ENCODE measurements at regions not wholly inside any gene's neighbourhood (a gene's known extent, or its start where the extent isn't known, plus 50 kb on each side); places are given as distances from the start of the nearest gene placed in this dataset.
"Not testable (repeated sequence)": the region's sequence is repeated elsewhere in the genome, so short reads cannot be mapped to it uniquely, and the experiment has no call there.

DNA sequence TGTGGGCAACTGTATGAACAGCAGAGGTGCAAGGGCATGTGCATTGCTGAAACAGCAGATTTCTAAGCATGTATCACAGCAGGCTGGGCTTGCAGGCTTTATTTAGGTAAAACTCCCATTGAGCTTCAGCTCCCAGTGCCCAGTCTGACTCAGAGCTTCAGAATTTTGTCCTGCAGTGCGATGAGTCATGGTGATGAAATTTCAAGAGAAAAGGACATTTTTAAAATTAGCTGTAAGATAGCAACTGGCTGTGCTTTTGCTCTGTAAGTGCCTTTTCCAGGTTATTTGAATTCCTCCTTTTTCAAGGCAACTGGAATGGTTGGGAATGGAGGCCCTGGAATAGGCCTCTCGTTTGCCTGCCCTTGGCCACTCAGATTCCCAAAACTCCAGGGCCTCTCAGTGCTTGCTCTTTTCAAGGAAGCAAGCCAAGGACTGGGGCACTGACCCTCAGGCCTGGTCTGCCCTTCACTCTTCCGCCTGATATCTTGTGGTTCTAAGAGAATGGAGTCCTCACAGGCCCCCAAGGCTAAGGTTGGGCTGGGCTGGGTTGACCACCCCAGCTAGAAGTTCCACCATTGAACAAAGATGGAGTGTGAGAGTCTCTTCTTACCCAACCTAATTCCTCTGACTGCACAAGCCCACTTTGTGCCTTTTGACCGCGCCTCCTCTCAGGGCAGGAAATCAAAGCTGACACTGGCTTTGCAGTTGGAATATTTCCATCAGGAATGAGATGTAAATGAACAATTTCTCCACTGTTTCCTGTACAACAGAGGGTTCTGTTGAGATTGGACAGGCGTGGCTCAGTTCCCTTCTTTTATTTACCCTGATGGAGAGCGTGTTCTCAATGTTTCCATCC, 59.5 kb upstream of the PRSS23 start:
- Histone ChIP-seq H3K4me1 (ENCODE audit: control insufficient read depth in 5 of 5, insufficient read depth in 5 of 5, low read length in 5 of 5) (peaks cover 7 to 49% (median 32%) of the 10 kb centered on the region in 5 donors), H3K9me3 (ENCODE audit: control insufficient read depth in 5 of 5, low read length in 5 of 5) (peaks cover 0 to 2% (median 0%) of the 10 kb centered on the region in 5 donors), H3K4me3 (ENCODE audit: low read depth in 1 of 5, low read length in 5 of 5) (no peak overlapping the region), H3K9ac (ENCODE audit: low read length in 5 of 5) (peak overlapping the region in 4 of 5 donors; percentile 25 to 79 (median 48)), H3K27me3 (ENCODE audit: control insufficient read depth in 5 of 5, insufficient read depth in 4 of 5, low read length in 5 of 5) (peaks cover 0 to 6% (median 0%) of the 10 kb centered on the region in 5 donors), H3K27ac (ENCODE audit: low read depth, low read length) (peak overlapping the region; percentile 97), H3K36me3 (ENCODE audit: control insufficient read depth in 5 of 5, insufficient read depth in 5 of 5, low read length in 5 of 5) (no peaks in the 10 kb centered on the region)

DNA sequence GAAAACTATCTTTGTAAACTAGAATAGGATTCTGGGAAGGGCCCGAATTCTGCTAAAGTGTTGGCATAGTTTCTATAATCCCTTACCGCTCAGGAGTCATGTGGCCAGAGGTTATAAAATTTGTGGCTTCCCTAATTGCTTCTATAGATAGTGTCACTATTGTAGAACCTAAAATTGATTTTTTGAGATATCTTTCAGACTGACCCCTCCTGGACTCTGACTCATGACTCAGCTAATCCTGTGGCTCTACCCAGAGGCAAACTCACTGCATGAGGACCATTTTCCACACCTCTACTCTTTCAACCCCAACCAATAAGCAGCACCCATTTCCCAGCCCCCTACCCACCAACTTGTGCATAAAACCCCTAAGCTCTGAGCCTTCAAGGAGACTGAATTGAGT, 61.8 kb upstream of the PRSS23 start:
- no peak overlapping the region for H3K4me3 ChIP-seq (ENCODE audit: low read depth in 1 of 5, low read length in 5 of 5)
- no peak overlapping the region for H3K27ac ChIP-seq (ENCODE audit: low read depth, low read length)
- no peak overlapping the region for H3K9ac ChIP-seq (ENCODE audit: low read length in 5 of 5)
- peaks cover 0 to 2% (median 0%) of the 10 kb centered on the region in 5 donors for H3K9me3 ChIP-seq (ENCODE audit: control insufficient read depth in 5 of 5, low read length in 5 of 5)
- no peaks in the 10 kb centered on the region for H3K36me3 ChIP-seq (ENCODE audit: control insufficient read depth in 5 of 5, insufficient read depth in 5 of 5, low read length in 5 of 5)
- peaks cover 0 to 4% (median 0%) of the 10 kb centered on the region in 5 donors for H3K27me3 ChIP-seq (ENCODE audit: control insufficient read depth in 5 of 5, insufficient read depth in 4 of 5, low read length in 5 of 5)
- peaks cover 6 to 49% (median 30%) of the 10 kb centered on the region in 5 donors for H3K4me1 ChIP-seq (ENCODE audit: control insufficient read depth in 5 of 5, insufficient read depth in 5 of 5, low read length in 5 of 5)

DNA sequence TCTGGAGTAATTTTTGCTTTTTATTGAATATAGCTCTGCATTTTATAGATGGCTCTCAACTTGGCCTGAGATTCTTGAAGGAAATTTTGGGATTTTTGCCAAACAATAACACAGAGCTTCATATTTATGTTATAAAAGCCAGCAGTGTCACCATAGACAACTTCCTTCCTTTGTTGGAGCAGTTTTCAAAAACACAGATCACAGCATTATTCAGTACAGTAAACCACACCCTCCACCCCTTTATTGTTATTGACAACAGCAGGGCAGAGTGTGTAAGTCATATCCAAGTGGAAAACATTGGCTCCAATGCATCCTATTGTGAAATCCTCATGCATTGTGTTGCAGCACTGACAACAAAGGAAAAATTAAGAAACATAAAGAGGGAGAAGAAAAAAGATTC, 62.6 kb upstream of the PRSS23 start:
- H3K4me1 ChIP-seq (ENCODE audit: control insufficient read depth in 5 of 5, insufficient read depth in 5 of 5, low read length in 5 of 5) = peaks cover 2 to 44% (median 29%) of the 10 kb centered on the region in 5 donors
- no peak overlapping the region for H3K4me3 ChIP-seq (ENCODE audit: low read depth in 1 of 5, low read length in 5 of 5)
- no peak overlapping the region for H3K9ac ChIP-seq (ENCODE audit: low read length in 5 of 5)
- no peaks in the 10 kb centered on the region for H3K36me3 ChIP-seq (ENCODE audit: control insufficient read depth in 5 of 5, insufficient read depth in 5 of 5, low read length in 5 of 5)
- H3K27ac ChIP-seq (ENCODE audit: low read depth, low read length) = no peak overlapping the region
- H3K9me3 ChIP-seq (ENCODE audit: control insufficient read depth in 5 of 5, low read length in 5 of 5) = no peaks in the 10 kb centered on the region
- no peaks in the 10 kb centered on the region for H3K27me3 ChIP-seq (ENCODE audit: control insufficient read depth in 5 of 5, insufficient read depth in 4 of 5, low read length in 5 of 5)

DNA sequence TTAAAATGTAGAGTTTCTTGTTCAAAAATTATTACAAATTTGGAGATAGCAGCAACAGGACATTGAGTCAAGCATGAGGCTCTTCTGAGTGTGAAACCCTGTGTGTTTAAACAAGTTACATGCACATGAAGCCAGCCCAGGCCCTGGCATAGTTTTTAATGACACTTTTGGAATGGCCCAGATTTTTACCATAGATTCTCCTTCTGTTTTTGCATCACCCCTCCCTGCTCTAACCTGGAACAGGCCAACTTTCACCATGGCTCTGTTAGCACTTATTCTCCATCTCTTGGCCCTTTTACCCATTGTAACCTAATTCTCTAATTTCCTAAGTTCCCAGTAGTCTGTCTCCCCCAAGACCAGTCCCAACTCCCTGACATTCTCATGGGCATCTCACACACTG, 63.1 kb upstream of the PRSS23 start:
- H3K36me3 ChIP-seq (ENCODE audit: control insufficient read depth in 5 of 5, insufficient read depth in 5 of 5, low read length in 5 of 5) = no peaks in the 10 kb centered on the region
- no peak overlapping the region for H3K4me3 ChIP-seq (ENCODE audit: low read depth in 1 of 5, low read length in 5 of 5)
- H3K9ac ChIP-seq (ENCODE audit: low read length in 5 of 5) = no peak overlapping the region
- H3K9me3 ChIP-seq (ENCODE audit: control insufficient read depth in 5 of 5, low read length in 5 of 5) = no peaks in the 10 kb centered on the region
- H3K27me3 ChIP-seq (ENCODE audit: control insufficient read depth in 5 of 5, insufficient read depth in 4 of 5, low read length in 5 of 5) = no peaks in the 10 kb centered on the region
- H3K4me1 ChIP-seq (ENCODE audit: control insufficient read depth in 5 of 5, insufficient read depth in 5 of 5, low read length in 5 of 5) = peaks cover 2 to 43% (median 29%) of the 10 kb centered on the region in 5 donors
- H3K27ac ChIP-seq (ENCODE audit: low read depth, low read length) = no peak overlapping the region

DNA sequence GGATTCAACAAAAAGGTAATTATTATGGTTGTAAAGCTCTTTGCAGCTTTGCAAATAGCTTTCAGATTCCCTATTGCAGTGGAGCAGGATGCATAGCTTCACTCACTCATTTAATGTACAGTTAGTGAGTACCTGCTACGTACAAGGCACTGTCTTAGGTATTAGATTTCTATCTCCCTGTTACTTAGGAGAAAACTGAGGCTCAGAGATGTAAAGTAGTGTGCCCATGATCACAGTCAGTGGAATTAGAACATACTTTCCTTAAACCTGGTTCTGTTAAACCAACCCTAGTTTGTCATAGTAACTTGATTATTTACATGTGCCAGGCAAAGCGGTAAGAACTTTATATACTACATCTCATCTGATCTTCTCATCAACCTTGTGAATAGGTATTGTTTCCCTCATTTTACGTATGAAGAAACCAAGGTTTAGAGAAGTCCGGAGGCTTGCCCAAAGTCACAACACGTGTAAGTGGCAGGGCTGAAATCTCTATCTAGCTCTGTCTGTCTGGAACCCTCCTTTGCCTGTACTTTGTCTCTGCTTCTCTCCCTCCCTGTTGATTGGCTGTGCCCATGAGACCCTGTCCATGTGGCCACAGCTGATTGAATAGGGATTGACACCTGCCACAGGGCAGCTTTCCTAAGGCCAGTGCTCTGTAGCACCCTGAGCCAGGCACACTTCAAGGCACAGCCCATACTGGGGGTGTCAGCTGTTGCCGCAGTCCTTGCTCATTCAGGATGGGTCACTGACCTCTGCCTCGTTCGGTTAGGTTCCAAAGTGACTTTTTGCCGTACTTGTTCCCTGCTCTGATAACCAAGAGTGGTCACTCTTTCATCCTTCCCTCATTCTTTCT, 63.8 kb upstream of the PRSS23 start:
- Histone ChIP-seq H3K27ac (ENCODE audit: low read depth, low read length) (no peak overlapping the region), H3K4me3 (ENCODE audit: low read depth in 1 of 5, low read length in 5 of 5) (no peak overlapping the region), H3K9ac (ENCODE audit: low read length in 5 of 5) (no peak overlapping the region), H3K27me3 (ENCODE audit: control insufficient read depth in 5 of 5, insufficient read depth in 4 of 5, low read length in 5 of 5) (no peaks in the 10 kb centered on the region), H3K9me3 (ENCODE audit: control insufficient read depth in 5 of 5, low read length in 5 of 5) (no peaks in the 10 kb centered on the region), H3K36me3 (ENCODE audit: control insufficient read depth in 5 of 5, insufficient read depth in 5 of 5, low read length in 5 of 5) (no peaks in the 10 kb centered on the region), H3K4me1 (ENCODE audit: control insufficient read depth in 5 of 5, insufficient read depth in 5 of 5, low read length in 5 of 5) (peaks cover 2 to 36% (median 29%) of the 10 kb centered on the region in 5 donors)

DNA sequence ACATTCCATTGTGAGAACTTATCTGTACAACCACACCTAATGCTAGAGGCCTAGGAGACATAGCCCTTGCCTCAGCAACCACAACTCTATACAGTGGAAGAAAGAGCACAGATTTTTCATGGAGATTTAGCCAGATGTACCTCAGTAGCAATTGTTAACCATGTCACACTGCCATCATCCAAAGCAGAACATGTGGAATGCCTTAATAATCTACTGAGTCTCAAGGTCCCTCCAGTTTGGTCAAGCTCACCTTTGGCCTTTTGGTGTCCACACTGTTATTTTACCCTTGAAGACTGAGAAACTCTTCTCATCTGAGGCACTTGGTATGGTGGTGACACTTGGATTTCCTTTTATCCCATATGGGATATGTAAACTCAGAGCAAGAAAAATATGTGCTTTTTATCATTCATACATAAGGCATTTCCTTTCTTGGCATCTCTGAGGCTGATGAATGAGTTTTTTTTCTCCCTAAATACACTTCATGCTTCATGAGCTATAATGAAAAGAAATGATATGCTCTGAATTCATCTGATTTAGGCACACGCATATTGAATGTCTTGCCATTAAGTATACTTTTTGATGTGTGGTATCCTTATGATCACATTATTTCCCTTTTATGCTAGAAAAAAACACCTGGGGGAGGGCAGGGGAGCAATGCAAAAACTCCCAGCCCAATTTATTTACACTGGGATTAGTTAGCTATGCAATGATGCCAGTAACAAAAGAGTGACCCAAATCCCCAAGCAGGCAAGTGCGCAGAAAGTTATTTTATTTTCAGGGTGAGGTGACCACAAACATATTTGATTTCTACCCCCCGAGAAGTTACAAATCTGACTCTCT, 63.3 kb upstream of the ME3 start:
- H3K4me3 ChIP-seq (ENCODE audit: low read depth in 1 of 5, low read length in 5 of 5) = no peak overlapping the region
- no peaks in the 10 kb centered on the region for H3K27me3 ChIP-seq (ENCODE audit: control insufficient read depth in 5 of 5, insufficient read depth in 4 of 5, low read length in 5 of 5)
- no peak overlapping the region for H3K27ac ChIP-seq (ENCODE audit: low read depth, low read length)
- H3K9me3 ChIP-seq (ENCODE audit: control insufficient read depth in 5 of 5, low read length in 5 of 5) = no peaks in the 10 kb centered on the region
- H3K9ac ChIP-seq (ENCODE audit: low read length in 5 of 5) = no peak overlapping the region
- H3K4me1 ChIP-seq (ENCODE audit: control insufficient read depth in 5 of 5, insufficient read depth in 5 of 5, low read length in 5 of 5) = peaks cover 2 to 27% (median 21%) of the 10 kb centered on the region in 5 donors
- no peaks in the 10 kb centered on the region for H3K36me3 ChIP-seq (ENCODE audit: control insufficient read depth in 5 of 5, insufficient read depth in 5 of 5, low read length in 5 of 5)

DNA sequence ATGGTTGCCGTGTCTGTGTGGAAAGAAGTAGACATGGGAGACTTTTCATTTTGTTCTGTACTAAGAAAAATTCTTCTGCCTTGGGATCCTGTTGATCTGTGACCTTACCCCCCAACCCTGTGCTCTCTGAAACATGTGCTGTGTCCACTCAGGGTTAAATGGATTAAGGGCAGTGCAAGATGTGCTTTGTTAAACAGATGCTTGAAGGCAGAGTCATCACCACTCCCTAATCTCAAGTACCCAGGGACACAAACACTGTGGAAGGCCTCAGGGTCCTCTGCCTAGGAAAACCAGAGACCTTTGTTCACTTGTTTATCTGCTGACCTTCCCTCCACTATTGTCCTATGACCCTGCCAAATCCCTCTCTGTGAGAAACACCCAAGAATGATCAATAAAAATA, 60.3 kb upstream of the ME3 start:
- H3K9ac ChIP-seq (ENCODE audit: low read length in 5 of 5); H3K9me3 ChIP-seq (ENCODE audit: control insufficient read depth in 5 of 5, low read length in 5 of 5); H3K27ac ChIP-seq (ENCODE audit: low read depth, low read length); H3K27me3 ChIP-seq (ENCODE audit: control insufficient read depth in 5 of 5, insufficient read depth in 4 of 5, low read length in 5 of 5); H3K36me3 ChIP-seq (ENCODE audit: control insufficient read depth in 5 of 5, insufficient read depth in 5 of 5, low read length in 5 of 5); H3K4me1 ChIP-seq (ENCODE audit: control insufficient read depth in 5 of 5, insufficient read depth in 5 of 5, low read length in 5 of 5); H3K4me3 ChIP-seq (ENCODE audit: low read depth in 1 of 5, low read length in 5 of 5): not testable (repeated sequence)

DNA sequence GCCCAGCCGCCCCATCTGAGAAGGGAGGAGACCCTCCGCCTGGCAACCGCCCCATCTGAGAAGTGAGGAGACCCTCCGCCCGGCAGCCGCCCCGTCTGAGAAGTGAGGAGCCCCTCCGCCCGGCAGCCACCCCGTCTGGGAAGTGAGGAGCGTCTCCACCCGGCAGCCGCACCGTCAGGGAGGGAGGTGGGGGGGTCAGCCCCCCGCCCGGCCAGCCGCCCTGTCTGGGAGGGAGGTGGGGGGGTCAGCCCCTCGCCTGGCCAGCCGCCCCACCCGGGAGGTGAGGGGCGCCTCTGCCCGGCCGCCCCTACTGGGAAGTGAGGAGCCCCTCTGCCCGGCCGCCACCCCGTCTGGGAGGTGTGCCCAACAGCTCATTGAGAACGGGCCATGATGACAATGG, 59.9 kb upstream of the ME3 start:
- H3K27ac ChIP-seq (ENCODE audit: low read depth, low read length); H3K4me1 ChIP-seq (ENCODE audit: control insufficient read depth in 5 of 5, insufficient read depth in 5 of 5, low read length in 5 of 5); H3K27me3 ChIP-seq (ENCODE audit: control insufficient read depth in 5 of 5, insufficient read depth in 4 of 5, low read length in 5 of 5); H3K36me3 ChIP-seq (ENCODE audit: control insufficient read depth in 5 of 5, insufficient read depth in 5 of 5, low read length in 5 of 5); H3K4me3 ChIP-seq (ENCODE audit: low read depth in 1 of 5, low read length in 5 of 5); H3K9me3 ChIP-seq (ENCODE audit: control insufficient read depth in 5 of 5, low read length in 5 of 5); H3K9ac ChIP-seq (ENCODE audit: low read length in 5 of 5): not testable (repeated sequence)

DNA sequence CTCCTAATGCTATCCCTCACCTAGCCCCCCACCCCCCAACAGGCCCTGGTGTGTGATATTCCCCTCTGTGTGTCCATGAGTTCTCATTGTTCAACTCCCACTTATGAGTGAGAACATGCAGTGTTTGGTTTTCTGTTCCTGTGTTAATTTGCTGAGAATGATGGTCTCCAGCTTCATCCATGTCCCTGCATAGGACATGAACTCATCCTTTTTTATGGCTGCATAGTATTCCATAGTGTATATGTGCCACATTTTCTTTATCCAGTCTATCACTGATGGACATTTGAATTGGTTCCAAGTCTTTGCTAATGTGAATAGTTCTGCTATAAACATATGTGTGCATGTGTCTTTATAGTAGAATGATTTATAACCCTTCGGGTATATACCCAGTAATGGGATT, 57.2 kb upstream of the ME3 start:
- H3K27me3 ChIP-seq (ENCODE audit: control insufficient read depth in 5 of 5, insufficient read depth in 4 of 5, low read length in 5 of 5); H3K36me3 ChIP-seq (ENCODE audit: control insufficient read depth in 5 of 5, insufficient read depth in 5 of 5, low read length in 5 of 5); H3K4me1 ChIP-seq (ENCODE audit: control insufficient read depth in 5 of 5, insufficient read depth in 5 of 5, low read length in 5 of 5); H3K9me3 ChIP-seq (ENCODE audit: control insufficient read depth in 5 of 5, low read length in 5 of 5); H3K4me3 ChIP-seq (ENCODE audit: low read depth in 1 of 5, low read length in 5 of 5); H3K9ac ChIP-seq (ENCODE audit: low read length in 5 of 5); H3K27ac ChIP-seq (ENCODE audit: low read depth, low read length): not testable (repeated sequence)

All from subcutaneous abdominal adipose tissue (tissue), 5 donors.